Activated CD8-positive, alpha-beta memory T cell treated with anti-CD3 and anti-CD28 coated beads, Interleukin-2, amount 50 U/mL, for 48 hours (primary cell): ENCODE measurements at regions not wholly inside any gene's neighbourhood (a gene's known extent, or its start where the extent isn't known, plus 50 kb on each side); places are given as distances from the start of the nearest gene placed in this dataset.
"Not testable (repeated sequence)": the region's sequence is repeated elsewhere in the genome, so short reads cannot be mapped to it uniquely, and the experiment has no call there.

ENCODE experiments used
- DNase-seq: peaks from one replicate; pipeline ENCODE4 v3.0.0-alpha.2; 2020

DNA sequence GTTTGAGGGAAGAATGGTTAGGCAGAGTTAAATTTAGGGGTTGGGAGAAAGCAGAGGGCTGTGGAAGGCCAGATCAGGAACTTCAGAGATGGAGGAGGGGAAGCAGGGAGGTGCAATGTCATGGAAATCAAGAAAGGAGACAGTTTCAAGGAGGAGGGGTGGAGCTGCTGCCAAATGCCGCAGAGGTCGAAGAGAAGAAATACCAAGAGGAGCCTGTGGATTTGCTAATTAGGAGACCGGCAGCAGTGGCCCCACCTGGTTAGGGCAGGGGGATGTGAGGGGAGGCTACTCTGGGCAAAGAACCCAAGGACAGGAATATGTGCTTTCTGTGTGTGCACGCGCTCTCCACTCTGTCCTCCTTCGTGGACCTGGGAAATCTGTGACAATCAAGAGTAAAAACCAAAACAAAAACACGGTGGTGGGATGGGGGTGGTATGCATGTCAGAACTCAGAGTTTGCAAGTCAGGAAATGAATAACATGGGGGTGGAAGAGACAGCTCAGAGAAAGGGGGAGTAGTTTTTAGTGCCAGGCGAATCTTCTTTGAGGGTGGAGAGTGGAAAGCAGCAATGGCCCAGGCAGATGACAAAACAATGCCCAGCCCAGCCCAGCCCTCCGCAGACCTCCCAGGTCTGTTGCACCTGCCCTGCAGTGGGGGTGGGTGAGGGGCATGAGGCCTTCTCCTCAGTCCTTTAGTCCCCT lies 102.9 kb upstream of the PAX2 start:
- no peak for DNase-seq

DNA sequence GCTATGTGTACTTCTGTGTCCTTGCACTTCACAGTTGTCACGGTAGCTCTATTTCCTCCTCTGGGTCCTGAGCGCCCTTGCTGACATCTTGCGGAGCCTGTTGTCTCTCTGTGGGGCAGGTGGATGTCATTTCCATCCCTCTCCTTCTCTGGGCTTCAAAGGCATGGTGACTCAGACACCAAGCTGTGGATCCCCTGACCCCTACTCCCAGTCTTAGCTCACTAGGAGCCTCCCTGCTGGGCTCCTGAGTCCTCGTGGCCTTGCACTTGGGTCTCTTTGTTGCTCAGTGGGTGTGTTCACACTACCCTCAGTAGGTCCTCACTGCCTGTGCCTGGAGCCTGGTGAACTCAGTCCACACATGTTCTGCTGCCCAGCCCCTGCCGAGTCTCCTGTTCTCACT lies 100.3 kb upstream of the PAX2 start:
- no peak for DNase-seq

DNA sequence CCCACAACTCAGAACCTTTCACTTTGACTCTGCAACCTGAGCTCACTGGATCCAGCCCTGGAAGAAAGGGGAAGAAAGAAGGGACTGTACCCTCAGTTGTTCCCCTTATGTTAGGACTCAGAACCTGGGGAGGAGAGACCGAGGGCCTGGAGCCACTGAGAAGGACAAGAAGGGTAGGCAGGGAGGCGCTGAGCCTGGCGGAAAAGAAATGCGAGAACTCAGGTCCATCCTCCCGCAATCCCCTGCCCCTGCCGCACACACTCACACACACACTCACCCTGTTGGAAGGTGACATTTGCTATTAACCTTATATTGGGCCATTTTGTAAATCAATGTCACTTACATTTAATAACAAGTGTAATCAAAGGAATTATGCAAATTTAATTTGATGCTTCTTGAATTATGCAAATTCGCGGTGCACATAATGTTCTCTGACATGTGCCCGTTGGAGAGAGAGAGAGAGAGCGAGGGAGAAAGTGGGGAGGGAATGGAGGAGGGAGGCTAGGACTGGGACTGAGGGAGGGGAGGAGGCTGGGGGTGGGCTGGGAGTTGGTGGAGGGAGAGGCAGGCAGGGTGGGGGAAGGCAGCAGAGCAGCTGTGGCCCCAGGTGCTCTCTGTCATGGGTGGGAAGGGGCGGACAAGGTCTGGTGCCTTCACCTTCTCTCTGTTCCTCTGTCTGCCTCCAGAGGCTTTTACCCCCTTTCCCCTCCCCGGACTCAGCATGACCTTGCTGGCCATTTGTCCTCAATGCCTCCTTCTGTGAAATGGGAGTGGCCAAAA lies 99.6 kb upstream of the PAX2 start:
- no peak for DNase-seq

DNA sequence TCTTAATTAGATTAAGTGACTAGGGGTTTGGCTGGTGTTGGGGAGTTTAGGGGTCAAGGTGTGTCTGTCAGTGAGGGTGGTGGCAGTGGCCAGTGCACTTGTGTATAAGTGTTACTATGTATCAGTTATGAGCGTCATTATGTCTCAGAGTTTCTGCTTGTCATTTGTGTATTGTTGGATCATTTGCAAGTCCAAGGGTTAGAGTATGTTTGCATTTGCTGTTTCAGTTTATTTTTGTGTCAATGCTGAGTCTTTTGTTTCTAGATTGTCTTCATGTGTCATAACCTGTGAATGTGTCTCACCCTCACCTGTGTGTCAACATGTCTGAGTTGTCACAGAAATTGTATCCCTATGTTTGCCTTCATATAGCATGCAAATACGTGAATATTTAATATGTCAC lies 97.5 kb upstream of the PAX2 start:
- DNase-seq = no peak

DNA sequence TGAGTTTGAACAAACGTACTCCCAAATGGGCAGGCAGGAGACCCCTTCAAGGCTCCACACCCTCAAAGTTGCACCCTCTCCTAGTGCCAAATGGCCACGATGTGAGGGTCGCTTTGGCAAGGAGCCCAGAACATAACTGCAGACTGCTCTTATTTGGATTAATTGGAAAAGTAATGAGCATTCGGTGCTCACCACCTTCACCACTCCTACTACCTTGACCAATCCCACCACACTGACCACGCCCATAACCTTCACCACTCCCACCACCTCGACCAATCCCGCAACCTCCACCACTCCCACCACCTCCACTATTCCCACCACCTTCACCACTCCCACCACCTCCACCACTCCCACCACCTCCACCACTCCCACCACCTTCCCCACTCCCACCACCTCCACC lies 94.7 kb upstream of the PAX2 start:
- DNase-seq = no peak

DNA sequence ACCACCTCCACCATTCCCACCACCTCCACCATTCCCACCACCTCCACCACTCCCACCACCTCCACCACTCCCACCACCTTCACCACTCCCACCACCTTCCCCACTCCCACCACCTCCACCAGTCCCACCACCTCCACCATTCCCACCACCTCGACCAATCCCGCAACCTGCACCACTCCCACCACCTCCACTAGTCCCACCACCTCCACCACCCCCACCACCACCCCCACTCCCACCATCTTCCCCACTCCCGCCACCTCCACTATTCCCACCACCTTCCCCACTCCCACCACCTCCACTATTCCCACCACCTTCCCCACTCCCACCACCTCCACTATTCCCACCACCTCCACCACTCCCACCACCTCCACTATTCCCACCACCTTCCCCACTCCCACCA lies 94.3 kb upstream of the PAX2 start:
- not testable (repeated sequence) for DNase-seq

DNA sequence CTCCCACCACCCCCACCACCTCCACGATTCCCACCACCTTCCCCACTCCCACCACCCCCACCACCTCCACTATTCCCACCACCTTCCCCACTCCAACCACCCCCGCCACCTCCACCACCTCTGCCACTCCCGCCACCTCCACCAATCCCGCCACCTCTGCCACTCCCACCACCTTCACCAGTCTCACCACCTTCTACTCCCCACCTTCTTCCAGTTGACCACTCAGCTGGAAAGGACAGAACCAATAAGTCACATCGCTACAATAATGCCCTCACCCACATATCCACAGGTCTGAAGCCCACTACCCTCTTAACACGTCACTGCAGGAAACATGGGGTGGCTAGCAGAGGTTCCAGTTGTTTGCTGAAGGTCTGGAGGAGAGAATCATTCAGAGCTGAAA lies 93.5 kb upstream of the PAX2 start:
- DNase-seq = no peak

DNA sequence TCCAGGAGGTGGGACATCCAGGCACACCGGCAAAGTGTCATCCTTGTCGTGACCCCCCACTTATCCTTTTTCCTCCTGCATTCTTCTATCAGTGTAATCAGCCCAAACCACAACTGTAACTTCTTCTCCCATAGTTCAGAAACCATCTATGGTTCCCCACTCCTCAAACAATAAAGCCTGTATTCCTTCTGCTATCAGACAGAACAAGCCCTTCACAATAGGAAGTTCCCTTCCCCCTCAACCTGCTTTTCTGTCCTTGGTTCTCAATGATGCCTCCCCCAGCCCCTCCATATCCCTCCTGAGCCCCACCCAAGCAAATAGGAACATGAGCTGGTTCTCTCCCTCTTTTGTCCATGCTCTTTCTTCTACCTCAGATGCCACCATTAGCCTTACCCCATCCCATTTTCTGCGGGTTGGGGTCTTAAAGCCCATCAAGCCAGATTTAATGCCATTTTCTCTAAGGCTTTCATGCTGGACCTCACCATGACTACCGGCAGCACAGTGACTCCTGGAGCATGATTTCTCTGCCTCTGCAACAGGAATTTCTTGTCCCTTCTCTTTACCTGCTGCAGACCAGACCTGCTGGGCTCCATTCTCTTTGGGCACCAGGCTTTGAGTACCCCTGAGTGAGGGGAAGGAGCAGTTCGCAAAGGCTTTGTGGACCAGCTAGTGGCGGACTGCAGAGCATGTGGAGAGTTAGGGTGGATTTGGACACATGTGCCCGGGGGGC lies 92.8 kb upstream of the PAX2 start:
- DNase-seq = no peak

DNA sequence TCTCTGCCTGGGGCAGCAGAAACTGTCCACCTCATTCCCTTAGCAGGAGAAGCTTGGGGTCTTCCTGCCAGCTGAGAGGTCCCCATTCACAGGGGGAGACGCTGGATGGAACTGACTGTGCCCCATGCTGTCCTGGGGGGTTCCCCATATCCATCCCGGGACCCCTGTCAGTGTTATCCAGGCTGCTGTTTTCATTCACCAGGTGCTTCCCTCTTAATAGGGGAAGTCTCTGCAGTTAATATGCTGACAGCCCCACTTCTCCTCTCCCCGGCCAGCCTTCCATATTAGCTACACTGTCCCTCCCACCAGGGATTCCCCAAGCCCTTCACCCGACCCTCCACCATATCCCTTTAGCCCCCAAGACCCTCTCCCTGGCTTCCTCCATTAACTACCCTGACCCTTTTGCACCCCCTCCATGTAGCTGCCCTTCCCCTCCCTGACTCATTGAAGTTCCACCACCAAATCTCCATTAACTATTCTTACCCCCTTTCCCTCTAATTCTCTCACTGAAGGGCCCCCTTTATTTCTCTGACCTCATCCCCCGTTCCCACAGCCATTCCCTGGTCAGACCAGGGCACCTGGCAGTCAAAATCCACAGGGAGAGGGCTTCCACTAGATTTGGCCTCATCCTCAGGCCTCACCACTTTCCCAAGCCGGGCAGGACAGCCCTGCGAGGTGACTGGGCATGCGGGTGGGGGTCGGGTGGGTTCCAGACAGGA lies 92.0 kb upstream of the PAX2 start:
- no peak for DNase-seq

DNA sequence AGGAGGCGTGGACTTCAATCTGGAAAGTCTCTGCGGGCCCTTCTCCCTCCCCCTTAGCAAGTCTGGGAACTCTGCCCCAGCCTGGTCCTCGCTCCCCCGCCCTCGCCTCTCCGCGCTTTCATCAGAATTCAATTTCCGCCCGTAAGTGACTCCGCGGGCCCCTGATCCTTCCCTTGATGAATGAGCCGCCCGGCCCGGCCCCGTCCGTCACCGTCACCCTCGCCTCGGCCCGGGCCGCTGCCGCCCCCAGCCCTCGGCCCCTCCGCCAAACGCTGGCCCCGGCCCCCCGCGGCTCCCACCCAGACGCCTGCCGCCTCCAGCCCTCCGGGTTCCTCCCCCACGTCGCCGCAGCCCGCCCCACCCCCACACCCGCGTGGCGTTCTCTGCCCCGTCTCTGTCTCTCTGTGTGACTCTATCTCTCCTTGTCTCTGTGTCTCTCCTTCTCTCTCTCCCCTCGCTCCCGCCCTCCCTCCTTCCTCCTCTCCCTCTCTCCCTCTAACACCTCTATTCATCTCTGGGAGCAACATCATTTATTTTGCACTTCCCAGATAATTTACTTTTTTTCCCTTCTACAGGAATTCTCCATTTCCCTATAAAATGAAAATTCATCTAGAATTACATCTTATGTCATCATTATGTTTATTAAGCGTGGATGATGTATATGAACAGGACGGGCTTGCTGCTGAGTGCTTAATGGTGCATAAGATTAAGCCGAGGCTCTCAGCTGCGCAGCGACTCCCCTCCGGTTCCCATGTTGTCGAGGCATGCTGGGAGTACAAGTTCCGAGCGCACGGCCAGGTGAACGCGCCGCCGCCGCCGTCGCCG lies 91.2 kb upstream of the PAX2 start:
- DNase-seq = peak; percentile 71

DNA sequence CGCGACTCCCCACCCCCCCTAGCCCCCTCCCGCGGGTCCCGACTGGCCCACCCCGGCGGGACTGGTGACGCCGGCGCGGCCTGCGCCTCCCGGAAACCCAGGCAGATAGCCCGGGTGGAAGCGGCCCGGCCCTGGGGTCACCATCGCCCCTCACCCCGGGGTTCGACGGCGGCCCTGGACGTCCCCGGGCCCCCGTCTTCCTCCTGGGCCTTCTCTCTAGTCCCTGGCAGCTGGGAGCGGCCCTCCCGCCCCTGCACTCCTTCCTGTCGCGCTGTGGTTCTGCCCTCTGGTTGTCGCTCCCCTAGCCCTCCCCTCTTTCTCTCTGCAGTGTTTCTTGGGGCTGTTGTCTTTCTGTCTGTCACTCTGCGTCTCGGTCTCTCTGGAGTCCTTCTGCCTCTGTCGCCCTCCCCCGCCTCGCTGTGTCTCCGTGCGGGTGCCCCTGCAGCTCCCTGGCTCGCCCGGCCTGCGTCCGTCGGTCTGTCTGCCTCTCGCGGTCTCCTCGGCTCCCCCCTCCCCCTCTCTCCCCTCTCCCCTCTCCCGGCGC lies 90.5 kb upstream of the PAX2 start:
- DNase-seq = no peak

DNA sequence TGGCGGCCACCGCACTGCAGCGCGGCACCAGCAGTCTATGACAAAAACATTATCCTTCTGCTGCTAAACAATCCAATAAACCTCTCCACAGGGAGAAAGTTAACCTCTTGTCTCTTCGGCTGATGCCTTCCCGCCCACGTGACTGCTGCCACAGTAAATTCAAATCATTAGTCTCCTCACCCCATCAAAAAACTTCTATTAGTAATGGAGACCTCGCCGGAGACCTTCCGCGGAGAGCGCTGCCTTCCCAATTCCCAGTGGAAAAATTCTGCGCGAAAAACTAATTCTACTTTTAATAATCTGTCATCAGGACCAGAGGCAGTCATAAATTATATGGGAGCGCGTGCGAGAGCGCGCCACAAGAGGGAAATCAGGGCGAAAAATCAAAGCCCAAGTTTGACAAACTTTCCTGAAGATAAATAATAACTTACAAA lies 90.0 kb upstream of the PAX2 start:
- no peak for DNase-seq

DNA sequence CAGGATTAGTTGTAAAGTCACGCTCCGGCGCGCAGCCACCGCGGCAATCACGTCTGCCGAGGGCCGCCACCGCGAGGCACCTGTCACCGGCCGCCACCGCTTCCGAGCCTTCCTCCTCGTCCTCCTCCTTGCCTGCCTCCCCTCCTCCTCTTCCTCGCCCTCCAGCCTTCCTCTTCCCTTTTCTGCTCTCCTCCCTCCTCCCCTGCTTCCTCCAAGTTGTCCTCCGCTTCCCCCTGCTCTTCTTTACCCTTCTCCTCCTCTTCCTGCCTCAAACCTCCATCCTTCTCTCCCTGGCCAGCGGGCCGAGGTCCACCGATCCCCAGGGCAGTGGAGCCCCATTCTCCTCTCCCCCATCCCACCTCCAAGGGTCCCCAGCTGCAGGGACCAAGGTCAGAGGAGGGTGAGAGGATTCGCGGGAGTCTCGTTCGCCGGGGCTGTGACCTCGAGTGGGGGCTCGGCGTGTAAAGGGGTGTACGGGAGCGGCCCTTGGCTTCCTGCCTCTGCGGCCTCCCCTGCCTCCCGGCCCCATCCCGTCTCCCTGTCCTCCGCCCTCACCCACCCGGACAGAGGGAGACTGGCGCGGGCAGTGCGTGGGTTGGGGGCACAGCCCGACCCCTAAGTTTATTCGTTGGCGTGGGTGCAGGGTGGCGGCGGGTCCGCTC lies 89.5 kb upstream of the PAX2 start:
- DNase-seq = no peak

DNA sequence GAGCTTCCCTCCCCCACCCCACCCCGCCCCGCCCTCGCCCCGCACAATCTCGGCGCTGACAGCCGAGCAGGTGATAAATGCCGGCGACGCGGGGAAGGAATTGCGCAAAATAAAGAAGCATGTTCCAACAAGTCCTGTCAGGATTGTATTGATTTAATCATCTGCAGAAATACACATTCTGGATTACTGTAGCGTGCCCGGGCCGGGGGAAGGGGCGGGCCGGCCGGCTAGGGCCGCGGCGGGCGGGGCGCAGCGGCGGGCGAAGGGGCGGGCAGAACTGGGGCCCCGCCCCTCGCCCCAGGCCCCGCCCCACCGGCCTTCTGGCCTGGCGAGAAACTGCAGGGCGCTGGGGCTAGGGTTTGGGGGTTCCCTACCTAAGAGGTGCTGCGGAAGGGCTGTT lies 88.9 kb upstream of the PAX2 start:
- DNase-seq = no peak

DNA sequence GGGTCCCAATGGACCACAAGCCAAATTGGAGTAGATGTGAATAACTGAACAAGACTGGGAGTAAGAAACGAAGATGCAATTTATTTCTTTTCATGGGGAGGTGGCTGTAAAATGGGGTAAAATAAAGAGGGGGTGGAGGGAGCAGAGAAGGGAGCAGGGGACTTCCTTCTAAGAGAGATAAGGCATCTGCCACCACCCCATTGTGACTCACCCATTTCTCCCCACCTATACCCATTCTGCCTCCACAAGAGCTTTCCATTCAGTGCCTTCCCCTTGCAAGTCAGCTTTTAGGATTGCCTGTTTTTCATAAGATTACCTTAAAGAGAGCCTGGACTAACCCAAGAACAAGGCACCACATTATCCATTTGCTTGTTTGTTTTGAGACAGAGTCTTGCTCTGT lies 87.1 kb upstream of the PAX2 start:
- no peak for DNase-seq

DNA sequence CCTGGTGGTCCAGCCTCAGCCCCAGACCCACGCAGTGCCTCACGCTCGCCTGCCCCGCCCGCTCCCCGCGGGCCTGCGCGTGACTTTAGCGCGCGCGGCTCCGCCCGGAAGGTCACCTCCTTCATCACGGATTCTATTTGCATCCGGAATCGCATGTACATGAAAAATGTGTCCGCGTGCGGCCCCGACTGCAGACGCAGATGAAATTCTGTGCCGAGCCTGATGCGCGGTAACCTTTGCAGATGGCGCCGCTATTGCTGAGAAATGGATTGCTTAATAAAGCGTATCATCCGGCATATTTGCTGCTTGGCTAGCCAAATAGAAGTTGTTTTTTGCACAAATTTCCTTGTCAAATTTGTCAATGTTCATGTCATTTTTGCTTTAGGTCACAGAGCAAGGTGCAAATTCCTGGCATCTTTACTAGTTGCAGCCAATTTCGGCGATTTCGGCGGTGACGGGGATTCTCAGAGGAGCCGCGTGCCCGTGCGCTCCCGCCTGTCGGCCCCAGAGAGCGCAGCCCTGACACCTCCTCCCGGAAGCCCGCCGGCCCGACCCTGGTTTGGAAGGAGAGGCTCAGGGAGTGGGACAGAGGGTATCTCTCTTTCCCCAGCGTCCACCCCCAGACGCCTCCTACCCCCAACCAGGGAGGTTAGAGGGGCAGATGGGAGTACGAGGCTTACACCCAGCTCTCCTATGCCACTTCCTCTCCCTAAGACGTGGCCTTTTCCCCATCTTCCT lies 85.9 kb upstream of the PAX2 start:
- no peak for DNase-seq

DNA sequence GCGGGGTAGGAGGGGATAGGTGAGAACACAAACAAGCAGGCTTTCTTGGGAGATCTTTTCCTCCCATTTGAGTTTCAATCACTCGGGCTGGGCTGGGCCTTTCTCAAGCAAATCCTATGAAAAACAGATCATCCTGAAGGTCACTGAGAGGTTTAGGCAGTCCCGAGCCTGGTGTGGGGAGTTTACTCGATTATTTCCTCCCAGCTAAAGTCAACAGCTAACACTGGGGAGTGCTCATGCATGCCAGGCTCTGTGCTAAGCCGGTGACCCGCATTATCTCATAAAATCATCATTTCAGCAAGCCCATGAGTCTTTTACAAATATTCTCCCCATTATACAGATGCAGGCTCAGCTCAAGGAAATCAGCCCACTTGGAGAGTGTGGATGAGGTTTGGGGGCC lies 85.0 kb upstream of the PAX2 start:
- DNase-seq = no peak

DNA sequence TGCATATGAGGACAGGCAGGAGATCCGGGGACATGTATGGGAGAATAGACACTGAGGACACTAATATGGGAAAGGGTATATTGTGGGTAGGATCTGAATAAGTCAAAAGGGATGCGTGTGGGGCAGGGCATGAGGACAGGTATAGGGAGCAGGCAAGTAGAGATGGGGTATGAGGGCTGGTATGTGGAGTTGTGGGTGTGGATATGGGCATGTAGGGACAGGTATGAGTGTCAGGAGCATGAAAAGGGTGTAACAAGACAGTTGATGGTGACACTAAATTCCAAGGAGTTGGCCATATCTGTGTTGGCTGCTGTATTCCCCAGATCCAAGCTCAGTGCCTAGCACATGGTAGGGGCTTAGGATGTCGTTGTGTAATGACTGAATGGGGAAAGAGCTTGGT lies 84.4 kb upstream of the PAX2 start:
- no peak for DNase-seq

DNA sequence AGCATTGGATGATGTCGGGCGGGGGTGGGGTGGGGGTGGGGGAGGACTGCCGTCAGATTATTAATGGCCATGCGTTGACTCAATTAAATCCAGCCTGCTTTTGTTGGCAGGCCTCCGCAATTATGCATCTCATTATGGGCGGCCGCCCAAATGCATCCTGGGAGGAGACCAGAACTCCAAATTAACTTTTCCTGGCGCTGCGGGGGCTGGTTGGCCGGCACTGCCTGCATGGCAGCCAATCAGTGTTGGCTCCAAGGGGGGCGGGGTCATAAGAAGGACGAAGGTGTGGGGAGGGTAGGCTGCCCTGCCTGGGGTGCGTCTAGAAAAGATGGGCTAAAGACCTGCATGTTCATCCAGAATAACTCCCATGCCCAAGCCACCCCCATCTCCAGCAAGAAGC lies 83.9 kb upstream of the PAX2 start:
- DNase-seq = no peak

DNA sequence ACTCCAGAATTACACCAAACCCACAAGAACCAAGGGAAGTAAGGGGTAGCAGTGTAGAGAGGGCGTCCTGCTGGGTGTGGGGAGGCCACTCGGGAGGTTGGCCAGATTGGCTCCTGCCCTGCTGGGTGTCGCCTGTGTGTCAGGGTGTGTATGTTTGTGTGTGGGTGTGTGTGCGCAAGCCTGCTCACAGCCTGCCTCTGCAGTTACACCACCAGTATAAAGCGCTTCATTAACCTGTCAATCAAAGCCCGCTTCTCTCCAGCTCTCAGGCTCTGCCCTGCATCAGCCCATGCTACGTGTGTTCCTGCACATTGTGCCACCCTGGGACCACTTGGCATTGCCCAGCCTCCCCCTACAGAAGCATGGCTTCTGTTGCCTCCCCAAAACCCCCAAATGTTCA lies 83.3 kb upstream of the PAX2 start:
- no peak for DNase-seq
